Upper lobe of left lung (tissue), 6 donors: ENCODE measurements at regions not wholly inside any gene's neighbourhood (a gene's known extent, or its start where the extent isn't known, plus 50 kb on each side); places are given as distances from the start of the nearest gene placed in this dataset.
"Not testable (repeated sequence)": the region's sequence is repeated elsewhere in the genome, so short reads cannot be mapped to it uniquely, and the experiment has no call there.

ENCODE experiments used
- ATAC-seq, 2 donors: fragments of 200-7000 bp; cut with Tn5 transposase; one replicate each; pipeline ENCODE4 v1.9.1; 2022; ENCODE audit warnings: mild to moderate bottlenecking in 2 of 2, moderate library complexity in 2 of 2; ENCODE audit not compliant: low FRiP score in 2 of 2
- DNase-seq, 2 donors: peaks; one replicate each; pipeline ENCODE4 v3.0.0-alpha.2; 2019 to 2020
- H3K27ac ChIP-seq, 4 donors: fragments of 200-600 bp; sonication (generic); one replicate each; pipeline ENCODE4 v1.5.1; 2016 to 2019
- H3K27me3 ChIP-seq, 4 donors: fragments of 200-600 bp; sonication (generic); one replicate each; pipeline ENCODE4 v1.5.1; 2017 to 2019
- H3K36me3 ChIP-seq, 4 donors: fragments of 200-600 bp; sonication (generic); one replicate each; pipeline ENCODE4 v1.5.1; 2016 to 2019
- H3K4me1 ChIP-seq, 4 donors: fragments of 200-600 bp; sonication (generic); one replicate each; pipeline ENCODE4 v1.5.1; 2018 to 2019
- H3K4me3 ChIP-seq, 4 donors: fragments of 200-600 bp; sonication (generic); one replicate each; pipeline ENCODE4 v1.5.1; 2017 to 2019; ENCODE audit warnings: mild to moderate bottlenecking in 2 of 4, moderate library complexity in 1 of 4
- H3K9me3 ChIP-seq, 4 donors: fragments of 200-600 bp; sonication (generic); one replicate each; pipeline ENCODE4 v1.5.1; 2018 to 2019
- CTCF ChIP-seq, 6 experiments: fragments of 450-650 bp in 4 of 6; fragments of 200-600 bp in 2 of 6; sonication (generic) in 2 of 6; IDR thresholded peaks; one replicate each; pipeline ENCODE4 v1.5.1; 2016 to 2019; ENCODE audit warnings: antibody characterized with exemption in 6 of 6
- EP300 ChIP-seq, 4 donors: sonication (generic); formaldehyde crosslinking; IDR thresholded peaks; one replicate each; pipeline ENCODE4 v1.5.1; 2017; ENCODE audit warnings: antibody characterized with exemption in 4 of 4, control low read depth in 2 of 4
- POLR2A ChIP-seq, 4 donors: fragments of 450-650 bp; IDR thresholded peaks; one replicate each; pipeline ENCODE4 v1.5.1; 2016 to 2017; ENCODE audit warnings: antibody characterized with exemption in 4 of 4, mild to moderate bottlenecking in 2 of 4
- POLR2AphosphoS5 ChIP-seq, 2 donors: sonication (generic); formaldehyde crosslinking; IDR thresholded peaks; one replicate each; pipeline ENCODE4 v1.5.1; 2017; ENCODE audit warnings: antibody characterized with exemption in 2 of 2
- WGBS, 2 donors: methylation state at CpG; one replicate each; pipeline ENCODE4 v1.1.5; 2017 to 2018; 5-methylcytosine and 5-hydroxymethylcytosine counted together
- donor health status: DM: no; HTN: no; CAD: no; lungs with moderate emphysema.
- donor health status: DM: no; HTN: yes; CAD: no; lungs with severe emphysema.

- Histone ChIP-seq H3K27me3 (no peaks in the 10 kb centered on the region), H3K9me3 (peaks cover 0 to 3% (median 0%) of the 10 kb centered on the region in 4 donors), H3K27ac (peak overlapping the region; percentile 48 to 67 (median 59)), H3K36me3 (no peaks in the 10 kb centered on the region), H3K4me3 (no peak overlapping the region), H3K4me1 (peaks cover 3 to 14% (median 9%) of the 10 kb centered on the region in 4 donors)
- ATAC-seq (peak; percentile 67 to 74), DNase-seq (no peak)
- 67 to 68% methylated on average over 9 of the region's 9 CpGs for WGBS, 2 donors
- TF ChIP-seq EP300 (IDR thresholded peaks at IDR 0.05) = no peak
- no peak for TF ChIP-seq CTCF (IDR thresholded peaks at IDR 0.05)
- TF ChIP-seq POLR2AphosphoS5 (IDR thresholded peaks at IDR 0.05) = no peak
- TF ChIP-seq POLR2A (IDR thresholded peaks at IDR 0.05) = no peak
Measured at GRCh38 chr4:186845137-186845842, 121.6 kb upstream of the FAT1 start.

- Histone ChIP-seq H3K4me1 (peaks cover 3 to 14% (median 9%) of the 10 kb centered on the region in 4 donors), H3K27me3 (no peaks in the 10 kb centered on the region), H3K27ac (no peak overlapping the region), H3K9me3 (peaks cover 0 to 5% (median 2%) of the 10 kb centered on the region in 4 donors), H3K36me3 (no peaks in the 10 kb centered on the region), H3K4me3 (no peak overlapping the region)
- no peak for DNase-seq
- 60 to 77% methylated on average over 3 of the region's 3 CpGs for WGBS, 2 donors
- TF ChIP-seq POLR2A (IDR thresholded peaks at IDR 0.05) (no peak), EP300 (IDR thresholded peaks at IDR 0.05) (no peak), CTCF (IDR thresholded peaks at IDR 0.05) (no peak), POLR2AphosphoS5 (IDR thresholded peaks at IDR 0.05) (no peak)
- ATAC-seq = no peak
Measured at GRCh38 chr4:186846426-186846825, 122.8 kb upstream of the FAT1 start.

DNA sequence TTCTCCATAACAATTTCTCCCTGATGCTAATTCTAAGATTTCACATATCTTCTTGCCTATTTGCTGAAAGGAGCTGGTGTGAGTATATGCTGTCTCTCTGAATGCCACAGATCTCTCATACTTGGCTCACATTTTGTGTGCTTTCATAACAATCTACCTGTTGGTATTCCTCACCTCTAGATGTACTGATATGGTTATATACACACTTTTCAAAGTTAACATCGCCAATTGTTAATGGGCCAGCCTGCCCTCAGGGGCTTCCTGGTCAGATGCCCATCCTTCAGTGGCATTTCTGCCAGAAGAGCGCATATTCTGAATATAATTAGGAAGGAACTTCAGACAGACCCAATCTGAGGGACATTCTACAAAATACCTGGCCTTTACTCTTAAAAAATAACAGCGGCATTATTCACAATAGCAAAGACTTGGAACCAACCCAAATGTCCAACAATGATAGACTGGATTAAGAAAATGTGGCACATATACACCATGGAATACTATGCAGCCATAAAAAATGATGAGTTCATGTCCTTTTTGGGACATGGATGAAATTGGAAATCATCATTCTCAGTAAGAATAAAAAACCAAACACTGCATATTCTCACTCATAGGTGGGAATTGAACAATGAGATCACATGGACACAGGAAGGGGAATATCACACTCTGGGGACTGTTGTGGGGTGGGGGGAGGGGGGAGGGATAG, 123.9 kb upstream of the FAT1 start:
- H3K4me1 ChIP-seq = peaks cover 3 to 14% (median 9%) of the 10 kb centered on the region in 4 donors
- not testable (repeated sequence) for H3K4me3 ChIP-seq, DNase-seq, H3K9me3 ChIP-seq, ATAC-seq, H3K27ac ChIP-seq, H3K36me3 ChIP-seq, H3K27me3 ChIP-seq
- 94 to 95% methylated on average over 3 of the region's 3 CpGs for WGBS, 2 donors

DNA sequence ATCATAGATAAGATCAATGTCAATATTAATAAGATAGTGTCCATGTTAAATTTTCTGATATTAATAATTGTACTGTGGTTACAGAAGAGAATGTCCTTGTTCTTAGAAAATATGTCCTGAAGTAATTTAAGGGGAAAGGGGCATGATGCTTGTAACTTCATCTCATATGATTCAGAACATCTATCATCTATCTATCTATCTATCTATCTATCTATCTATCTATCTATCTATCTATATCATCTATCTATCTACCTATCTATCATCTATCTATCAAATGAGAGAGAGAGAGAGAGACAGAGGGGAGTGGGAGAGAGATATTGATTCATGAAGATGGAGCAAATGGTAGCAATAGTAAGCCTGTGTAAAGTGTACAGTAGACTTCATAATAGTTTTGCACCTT, 124.8 kb upstream of the FAT1 start:
- H3K4me3 ChIP-seq = no peak overlapping the region
- ATAC-seq = no peak
- no peak overlapping the region for H3K27ac ChIP-seq
- DNase-seq = no peak
- TF ChIP-seq POLR2A (IDR thresholded peaks at IDR 0.05) (no peak), CTCF (IDR thresholded peaks at IDR 0.05) (no peak), POLR2AphosphoS5 (IDR thresholded peaks at IDR 0.05) (no peak), EP300 (IDR thresholded peaks at IDR 0.05) (no peak)
- no peaks in the 10 kb centered on the region for H3K36me3 ChIP-seq
- H3K9me3 ChIP-seq = peaks cover 0 to 5% (median 2%) of the 10 kb centered on the region in 4 donors
- H3K4me1 ChIP-seq = peaks cover 3 to 14% (median 9%) of the 10 kb centered on the region in 4 donors
- H3K27me3 ChIP-seq = no peaks in the 10 kb centered on the region

DNA sequence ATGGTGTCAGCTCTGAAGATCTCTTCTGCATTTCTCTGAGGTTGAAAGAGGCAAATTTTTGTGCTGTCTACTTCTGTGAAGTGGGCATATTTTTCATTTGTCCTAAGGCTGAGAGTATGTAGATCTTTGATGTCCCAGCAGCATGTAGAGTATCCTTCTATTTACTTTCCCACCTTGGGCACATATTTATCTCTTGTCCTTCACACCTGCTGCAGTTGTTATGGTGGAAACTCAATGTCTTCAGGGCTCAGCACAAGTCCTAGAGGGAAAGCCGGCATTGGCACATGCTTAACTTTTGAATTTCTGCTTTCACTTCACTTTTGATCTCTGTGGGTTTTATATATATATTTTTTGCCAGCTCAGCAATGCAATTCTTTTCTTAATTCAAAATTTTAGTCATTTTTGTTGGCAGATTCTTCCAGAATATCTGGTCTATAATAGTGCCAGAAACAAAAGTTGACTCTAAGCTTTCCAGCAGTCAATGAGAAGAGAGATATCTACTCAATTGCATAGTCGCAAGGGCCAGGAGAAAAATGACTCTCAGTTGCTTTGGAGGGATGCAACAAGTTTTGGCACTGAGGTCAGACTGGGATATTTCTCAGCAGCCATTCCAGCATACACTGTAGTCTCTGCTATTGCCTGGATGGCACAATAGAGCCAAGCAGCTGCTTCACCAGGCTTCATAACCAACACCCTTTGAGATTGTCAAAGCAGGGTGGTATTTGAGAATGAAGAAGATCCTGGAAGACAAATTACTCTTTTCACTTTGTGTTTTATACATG, 127.8 kb upstream of the FAT1 start:
- no peak for TF ChIP-seq CTCF (IDR thresholded peaks at IDR 0.05)
- no peak for TF ChIP-seq EP300 (IDR thresholded peaks at IDR 0.05)
- TF ChIP-seq POLR2A (IDR thresholded peaks at IDR 0.05) = no peak
- TF ChIP-seq POLR2AphosphoS5 (IDR thresholded peaks at IDR 0.05) = no peak
- Histone ChIP-seq H3K4me1 (no peaks in the 10 kb centered on the region), H3K4me3 (no peak overlapping the region), H3K36me3 (no peaks in the 10 kb centered on the region), H3K27me3 (no peaks in the 10 kb centered on the region), H3K27ac (no peak overlapping the region), H3K9me3 (peaks cover 0 to 5% (median 2%) of the 10 kb centered on the region in 4 donors)
- ATAC-seq = no peak
- 83 to 88% methylated on average over 2 of the region's 2 CpGs for WGBS, 2 donors
- no peak for DNase-seq
